GM20000 (cell line): ENCODE measurements at regions not wholly inside any gene's neighbourhood (a gene's known extent, or its start where the extent isn't known, plus 50 kb on each side); places are given as distances from the start of the nearest gene placed in this dataset.
"Not testable (repeated sequence)": the region's sequence is repeated elsewhere in the genome, so short reads cannot be mapped to it uniquely, and the experiment has no call there.

Source experiments
- DNase-seq: peaks from one replicate; pipeline ENCODE4 v3.0.0; 2012; ENCODE audit warnings: low spot score
- CTCF ChIP-seq: IDR thresholded peaks from 2 replicates; pipeline ENCODE4 v1.5.1; 2012; ENCODE audit warnings: mild to moderate bottlenecking, control low read depth; ENCODE audit errors: extremely low read depth, missing control alignments

GRCh38 chr4:104912518-104912917 lies 234.2 kb upstream of the TET2 start:
- DNase-seq = no peak
- TF ChIP-seq CTCF = no peak

GRCh38 chr4:104915373-104915772 lies 231.3 kb upstream of the TET2 start:
- DNase-seq = no peak
- no peak for TF ChIP-seq CTCF

- no peak for DNase-seq
- TF ChIP-seq CTCF = no peak
These were observed 230.8 kb upstream of the TET2 start for GRCh38 chr4:104915864-104916263.

- DNase-seq = no peak
These were observed 227.3 kb upstream of the TET2 start for GRCh38 chr4:104919406-104919805.

GRCh38 chr4:104930298-104930697 lies 216.4 kb upstream of the TET2 start:
- TF ChIP-seq CTCF = no peak
- no peak for DNase-seq

More at GRCh38 chr4:104919406-104919805, 227.3 kb upstream of the TET2 start:
- no peak for TF ChIP-seq CTCF

- not testable (repeated sequence) for DNase-seq
These were observed 215.6 kb upstream of the TET2 start for GRCh38 chr4:104930745-104931736.

More at GRCh38 chr4:104930745-104931736, 215.6 kb upstream of the TET2 start:
- peak; percentile 17 for TF ChIP-seq CTCF
